Endodermal cell (in vitro differentiated cells): ENCODE measurements at regions not wholly inside any gene's neighbourhood (a gene's known extent, or its start where the extent isn't known, plus 50 kb on each side); places are given as distances from the start of the nearest gene placed in this dataset.

Source experiments
- DNase-seq: peaks from one replicate; pipeline ENCODE4 v3.0.0-alpha.2; 2017
- H3K27ac ChIP-seq: 2 replicates; pipeline ENCODE4 v1.5.1; 2013; ENCODE audit warnings: mild to moderate bottlenecking, low read depth, low read length, moderate library complexity
- H3K27me3 ChIP-seq: 2 replicates; pipeline ENCODE4 v1.6.1; 2013; ENCODE audit warnings: mild to moderate bottlenecking, low read length, moderate library complexity; ENCODE audit not compliant: insufficient read depth, control insufficient read depth, poor library complexity, severe bottlenecking
- H3K36me3 ChIP-seq: 2 replicates; pipeline ENCODE4 v1.7.0; 2013; ENCODE audit warnings: mild to moderate bottlenecking, low read length, moderate library complexity; ENCODE audit not compliant: control insufficient read depth, insufficient read depth
- H3K4me1 ChIP-seq: one replicate; pipeline ENCODE4 v1.7.0; 2013; ENCODE audit warnings: low read length; ENCODE audit not compliant: control insufficient read depth, insufficient read depth
- H3K4me3 ChIP-seq: 2 replicates; pipeline ENCODE4 v1.5.1; 2013; ENCODE audit warnings: mild to moderate bottlenecking, low read length, moderate library complexity
- H3K9ac ChIP-seq: 2 replicates; pipeline ENCODE4 v1.6.1; 2013; ENCODE audit warnings: mild to moderate bottlenecking, low read length, moderate library complexity; ENCODE audit not compliant: poor library complexity, severe bottlenecking; ENCODE audit errors: extremely low read depth
- H3K9me3 ChIP-seq: 2 replicates; pipeline ENCODE4 v1.6.1; 2013; ENCODE audit warnings: mild to moderate bottlenecking, low read length, moderate library complexity; ENCODE audit not compliant: control insufficient read depth
- H3K27ac Mint-ChIP-seq: 2 replicates; pipeline ENCODE4 v1.8.0; 2020; ENCODE audit warnings: mixed read lengths
- H3K27me3 Mint-ChIP-seq: 2 replicates; pipeline ENCODE4 v1.8.0; 2021; ENCODE audit warnings: mild to moderate bottlenecking, mixed read lengths; ENCODE audit not compliant: insufficient read depth
- H3K36me3 Mint-ChIP-seq: 2 replicates; pipeline ENCODE4 v1.8.0; 2020; ENCODE audit warnings: low read depth, mixed read lengths
- H3K4me1 Mint-ChIP-seq: 2 replicates; pipeline ENCODE4 v1.8.0; 2020; ENCODE audit warnings: mixed read lengths
- H3K4me3 Mint-ChIP-seq: 2 replicates; pipeline ENCODE4 v1.8.0; 2020; ENCODE audit warnings: mild to moderate bottlenecking, moderate library complexity, mixed read lengths
- H3K9me3 Mint-ChIP-seq: 2 replicates; pipeline ENCODE4 v1.8.0; 2020; ENCODE audit warnings: mild to moderate bottlenecking, mixed read lengths
- CTCF ChIP-seq: fragments of 200-600 bp; sonication (generic); conservative IDR thresholded peaks from 2 replicates; pipeline ENCODE4 v1.5.0; 2021; ENCODE audit warnings: antibody characterized with exemption, mild to moderate bottlenecking
- WGBS, 2 experiments: methylation state at CpG; one replicate each; pipeline versions ENCODE4 v1.1.5 to v1.1.7; 2013; ENCODE audit warnings: missing lambda C conversion rate in 2 of 2, mixed read lengths in 1 of 2; ENCODE audit not compliant: insufficient coverage in 1 of 2, insufficient read length in 1 of 2; 5-methylcytosine and 5-hydroxymethylcytosine counted together

GRCh38 chr2:217712431-217712830, 290.4 kb downstream of the TNS1 start:
- H3K27me3 Mint-ChIP-seq = peaks cover 19% of the 10 kb centered on the region

GRCh38 chr2:217711188-217711587, 291.6 kb downstream of the TNS1 start:
- peaks cover 20% of the 10 kb centered on the region for H3K4me1 ChIP-seq
- H3K9ac ChIP-seq = no peak overlapping the region
- H3K9me3 ChIP-seq = no peaks in the 10 kb centered on the region
- TF ChIP-seq CTCF = no peak
- Mint-ChIP-seq H3K27ac (no peak overlapping the region), H3K36me3 (no peaks in the 10 kb centered on the region), H3K9me3 (no peaks in the 10 kb centered on the region), H3K27me3 (peaks cover 24% of the 10 kb centered on the region), H3K4me1 (peaks cover 27% of the 10 kb centered on the region), H3K4me3 (no peak overlapping the region)
- H3K27me3 ChIP-seq = no peaks in the 10 kb centered on the region
- H3K4me3 ChIP-seq = no peak overlapping the region
- 79 to 86% methylated on average over 4 of the region's 4 CpGs for WGBS, 2 experiments
- no peaks in the 10 kb centered on the region for H3K36me3 ChIP-seq
- no peak overlapping the region for H3K27ac ChIP-seq
- DNase-seq = no peak

More at GRCh38 chr2:217712431-217712830, 290.4 kb downstream of the TNS1 start:
- Histone ChIP-seq H3K9me3 (no peaks in the 10 kb centered on the region), H3K4me1 (peaks cover 18% of the 10 kb centered on the region), H3K36me3 (no peaks in the 10 kb centered on the region), H3K27ac (no peak overlapping the region), H3K9ac (no peak overlapping the region), H3K27me3 (no peaks in the 10 kb centered on the region), H3K4me3 (no peak overlapping the region)
- peak; percentile 43 for DNase-seq
- Mint-ChIP-seq H3K36me3 (no peaks in the 10 kb centered on the region), H3K4me3 (no peak overlapping the region), H3K27ac (no peak overlapping the region), H3K9me3 (no peaks in the 10 kb centered on the region), H3K4me1 (peaks cover 27% of the 10 kb centered on the region)
- TF ChIP-seq CTCF = no peak
- 94 to 95% methylated on average over 4 to 7 of the region's 7 CpGs for WGBS, 2 experiments

- H3K36me3 Mint-ChIP-seq = no peaks in the 10 kb centered on the region
- peaks cover 32% of the 10 kb centered on the region for H3K27me3 Mint-ChIP-seq
- no peak overlapping the region for H3K27ac ChIP-seq
- H3K4me1 Mint-ChIP-seq = peaks cover 27% of the 10 kb centered on the region
- no peaks in the 10 kb centered on the region for H3K9me3 Mint-ChIP-seq
- H3K4me3 Mint-ChIP-seq = no peak overlapping the region
- H3K4me3 ChIP-seq = no peak overlapping the region
- H3K27me3 ChIP-seq = no peaks in the 10 kb centered on the region
- H3K4me1 ChIP-seq = peaks cover 20% of the 10 kb centered on the region
- H3K36me3 ChIP-seq = no peaks in the 10 kb centered on the region
- no peak overlapping the region for H3K9ac ChIP-seq
- no peak for TF ChIP-seq CTCF
- DNase-seq = no peak
- no peak overlapping the region for H3K27ac Mint-ChIP-seq
- no peaks in the 10 kb centered on the region for H3K9me3 ChIP-seq
- WGBS, 2 experiments = 75 to 84% methylated on average over 1 of the region's 1 CpG
Observed at GRCh38 chr2:217710211-217710765, 292.5 kb downstream of the TNS1 start.
